ENCODE measurements at regions not wholly inside any gene's neighbourhood (a gene's known extent, or its start where the extent isn't known, plus 50 kb on each side); places are given as distances from the start of the nearest gene placed in this dataset.
A peak's percentile ranks its signal among the peaks of the same experiment; 100 is the strongest.

DNA sequence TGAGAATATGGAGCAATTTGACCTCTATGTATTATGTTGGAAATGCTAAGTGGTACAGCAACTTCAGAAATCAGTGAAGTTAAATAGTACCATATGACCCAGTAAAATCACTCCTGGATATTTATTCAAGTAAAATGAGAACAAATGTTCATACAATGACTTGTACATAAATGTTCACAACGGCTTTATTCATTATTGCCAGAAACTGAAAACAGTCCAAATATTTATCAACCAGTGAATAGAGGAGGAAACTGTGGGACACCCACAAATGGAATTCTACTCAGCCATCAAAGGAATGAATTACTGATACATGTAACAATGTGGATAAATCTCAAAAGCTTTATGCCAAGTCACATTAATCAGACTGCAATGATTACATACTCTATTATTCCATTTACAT is 416.3 kb downstream of the AASDHPPT start:
- H3K4me3 ChIP-seq (replicated peaks in 1 of 2; ENCODE audit: low read depth in 2 of 2, low read length in 2 of 2), result no peak overlapping the region
- TF ChIP-seq CTCF (IDR thresholded peaks at IDR 0.05; ENCODE audit: low read depth, low read length), result no peak
- DNase-seq (ENCODE audit: low read depth in 2 of 2), result peak; percentile 13 to 29

- TF ChIP-seq CTCF (IDR thresholded peaks at IDR 0.05; ENCODE audit: low read depth, low read length), result no peak
- peak in 1 of 2 donors; percentile 37 for DNase-seq (ENCODE audit: low read depth in 2 of 2)
- no peak overlapping the region for H3K4me3 ChIP-seq (replicated peaks in 1 of 2; ENCODE audit: low read depth in 2 of 2, low read length in 2 of 2)
These were observed 417.6 kb downstream of the AASDHPPT start for GRCh38 chr11:106495046-106495445.

DNA sequence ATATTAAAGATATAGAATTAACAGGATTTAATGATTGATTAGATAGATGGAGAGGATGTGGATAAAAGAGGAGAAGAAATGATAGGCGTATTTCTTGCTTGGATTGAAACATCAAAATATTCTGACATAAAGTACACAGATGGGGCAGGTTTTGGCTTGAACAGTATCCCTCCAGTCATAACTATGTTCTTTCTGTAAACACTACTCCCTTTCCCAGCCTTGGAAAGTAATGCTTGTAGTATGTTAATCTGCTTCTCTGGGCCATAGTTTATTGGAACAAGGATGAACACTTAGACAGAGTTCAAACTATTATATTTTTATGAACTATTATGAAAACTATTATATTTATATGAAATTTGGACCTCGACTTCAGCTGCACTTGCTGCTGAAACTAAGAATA is 419.2 kb downstream of the AASDHPPT start:
- no peak overlapping the region for H3K4me3 ChIP-seq (replicated peaks in 1 of 2; ENCODE audit: low read depth in 2 of 2, low read length in 2 of 2)
- DNase-seq (ENCODE audit: low read depth in 2 of 2), result no peak
- no peak for TF ChIP-seq CTCF (IDR thresholded peaks at IDR 0.05; ENCODE audit: low read depth, low read length)

GRCh38 chr11:106497321-106497720 is 419.9 kb downstream of the AASDHPPT start:
- no peak overlapping the region for H3K4me3 ChIP-seq (replicated peaks in 1 of 2; ENCODE audit: low read depth in 2 of 2, low read length in 2 of 2)
- TF ChIP-seq CTCF (IDR thresholded peaks at IDR 0.05; ENCODE audit: low read depth, low read length), result no peak
- no peak for DNase-seq (ENCODE audit: low read depth in 2 of 2)

DNA sequence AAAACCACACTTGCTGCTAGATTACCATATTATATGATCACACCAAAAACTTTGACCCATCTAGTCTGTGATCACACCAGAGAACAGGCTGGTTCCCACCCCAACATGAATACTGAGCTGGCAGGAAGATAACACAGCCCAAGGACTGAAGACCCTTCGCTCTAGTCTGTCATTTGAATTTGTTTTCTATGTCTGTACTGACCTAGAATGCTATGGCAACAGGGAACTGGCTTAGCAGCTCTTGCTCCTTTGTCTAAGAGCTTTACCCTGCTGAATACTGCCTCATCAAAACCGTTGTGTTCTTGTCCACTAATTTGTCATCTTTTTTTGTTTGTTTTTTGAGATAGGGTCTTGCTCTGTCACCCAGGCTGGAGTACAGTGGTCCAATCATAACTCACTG is 420.4 kb downstream of the AASDHPPT start:
- no peak for DNase-seq (ENCODE audit: low read depth in 2 of 2)
- no peak for TF ChIP-seq CTCF (IDR thresholded peaks at IDR 0.05; ENCODE audit: low read depth, low read length)
- no peak overlapping the region for H3K4me3 ChIP-seq (replicated peaks in 1 of 2; ENCODE audit: low read depth in 2 of 2, low read length in 2 of 2)

GRCh38 chr11:106503901-106504300 is 426.4 kb downstream of the AASDHPPT start:
- TF ChIP-seq CTCF (IDR thresholded peaks at IDR 0.05; ENCODE audit: low read depth, low read length), result no peak
- H3K4me3 ChIP-seq (replicated peaks in 1 of 2; ENCODE audit: low read depth in 2 of 2, low read length in 2 of 2), result no peak overlapping the region
- peak in 1 of 2 donors; percentile 27 for DNase-seq (ENCODE audit: low read depth in 2 of 2)

GRCh38 chr11:106507645-106508306 is 430.3 kb downstream of the AASDHPPT start:
- DNase-seq (ENCODE audit: low read depth in 2 of 2), result no peak
- TF ChIP-seq CTCF (IDR thresholded peaks at IDR 0.05; ENCODE audit: low read depth, low read length), result no peak

More at GRCh38 chr11:106507645-106508306, 430.3 kb downstream of the AASDHPPT start:
- H3K4me3 ChIP-seq (replicated peaks in 1 of 2; ENCODE audit: low read depth in 2 of 2, low read length in 2 of 2), result no peak overlapping the region
